Progenitor cell of endocrine pancreas (in vitro differentiated cells): ENCODE measurements at regions not wholly inside any gene's neighbourhood (a gene's known extent, or its start where the extent isn't known, plus 50 kb on each side); places are given as distances from the start of the nearest gene placed in this dataset.
"Not testable (repeated sequence)": the region's sequence is repeated elsewhere in the genome, so short reads cannot be mapped to it uniquely, and the experiment has no call there.

Source experiments
- DNase-seq: peaks from one replicate; pipeline ENCODE4 v3.0.0; 2021; ENCODE audit warnings: low spot score; ENCODE audit not compliant: unreplicated experiment
- H3K27ac Mint-ChIP-seq: 2 replicates; pipeline ENCODE4 v1.8.0; 2021; ENCODE audit warnings: mild to moderate bottlenecking, moderate library complexity, mixed read lengths
- H3K27me3 Mint-ChIP-seq: 2 replicates; pipeline ENCODE4 v1.8.0; 2021; ENCODE audit warnings: mixed read lengths
- H3K36me3 Mint-ChIP-seq: 2 replicates; pipeline ENCODE4 v1.8.0; 2022; ENCODE audit warnings: mixed read lengths; ENCODE audit not compliant: insufficient read depth
- H3K4me1 Mint-ChIP-seq: 2 replicates; pipeline ENCODE4 v1.8.0; 2021; ENCODE audit warnings: low read depth, mixed read lengths
- H3K4me3 Mint-ChIP-seq: 2 replicates; pipeline ENCODE4 v1.8.0; 2021; ENCODE audit warnings: low read depth, mild to moderate bottlenecking, moderate library complexity, mixed read lengths
- H3K9me3 Mint-ChIP-seq: 2 replicates; pipeline ENCODE4 v1.8.0; 2021; ENCODE audit warnings: low read depth, mixed read lengths
- CTCF ChIP-seq: fragments of 200-600 bp; sonication (generic); IDR thresholded peaks from one replicate; pipeline ENCODE4 v1.5.0; 2021; ENCODE audit warnings: antibody characterized with exemption, mild to moderate bottlenecking; ENCODE audit not compliant: unreplicated experiment

DNA sequence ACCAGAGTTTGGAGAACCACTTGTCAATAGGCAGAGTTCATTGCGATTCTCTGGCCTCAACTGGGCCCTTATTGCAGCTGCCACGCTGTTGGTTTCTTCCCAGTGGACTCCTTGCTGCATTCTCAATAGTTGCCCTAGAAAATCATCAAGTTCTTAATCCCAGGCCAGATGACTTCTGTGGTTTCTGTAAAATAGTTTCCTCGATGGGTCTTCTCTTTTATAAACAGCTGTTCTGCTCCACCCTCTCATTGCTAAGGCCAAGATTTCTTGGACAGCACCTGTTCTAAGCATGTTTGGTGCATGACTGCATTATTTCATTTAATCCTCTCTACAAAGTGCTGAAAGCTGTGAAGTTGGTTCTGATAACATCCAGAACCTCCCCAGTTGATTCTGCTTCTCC lies 131.0 kb downstream of the BCL2L11 start:
- TF ChIP-seq CTCF: no peak
- Mint-ChIP-seq H3K36me3 (no peaks in the 10 kb centered on the region), H3K27ac (no peak overlapping the region), H3K9me3 (peaks cover 16% of the 10 kb centered on the region), H3K4me1 (no peaks in the 10 kb centered on the region), H3K4me3 (no peak overlapping the region), H3K27me3 (peaks cover 6% of the 10 kb centered on the region)
- no peak for DNase-seq

GRCh38 chr2:111252436-111252835 lies 131.7 kb downstream of the BCL2L11 start:
- peaks cover 16% of the 10 kb centered on the region for H3K9me3 Mint-ChIP-seq
- H3K4me1 Mint-ChIP-seq: no peaks in the 10 kb centered on the region
- no peak overlapping the region for H3K4me3 Mint-ChIP-seq
- TF ChIP-seq CTCF: no peak
- no peak for DNase-seq
- H3K27ac Mint-ChIP-seq: no peak overlapping the region
- H3K36me3 Mint-ChIP-seq: no peaks in the 10 kb centered on the region
- peaks cover 6% of the 10 kb centered on the region for H3K27me3 Mint-ChIP-seq

DNA sequence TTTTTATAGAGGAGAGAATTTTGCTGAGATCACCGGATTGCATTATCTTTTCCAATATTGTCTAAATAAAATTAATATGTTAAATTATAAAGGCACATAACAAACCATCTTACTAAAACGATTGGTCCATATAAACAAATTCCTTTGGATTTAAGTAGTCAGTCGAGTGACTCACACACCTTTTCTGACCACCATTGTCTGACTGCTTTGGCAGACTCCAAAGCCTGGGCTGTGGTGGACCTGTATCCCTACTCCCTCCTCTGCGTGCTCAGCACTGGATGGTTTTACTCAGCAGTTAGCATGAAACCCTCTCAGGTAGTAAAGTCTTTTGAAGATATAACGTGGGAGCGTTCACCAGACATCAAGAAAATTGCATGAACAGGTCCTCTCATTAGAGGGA lies 134.2 kb downstream of the BCL2L11 start:
- not testable (repeated sequence) for H3K36me3 Mint-ChIP-seq, H3K27ac Mint-ChIP-seq, DNase-seq, H3K4me1 Mint-ChIP-seq, H3K27me3 Mint-ChIP-seq, H3K4me3 Mint-ChIP-seq
- H3K9me3 Mint-ChIP-seq: peaks cover 16% of the 10 kb centered on the region

- H3K9me3 Mint-ChIP-seq: peaks cover 11% of the 10 kb centered on the region
- H3K27me3 Mint-ChIP-seq, DNase-seq, H3K4me3 Mint-ChIP-seq, H3K4me1 Mint-ChIP-seq, H3K36me3 Mint-ChIP-seq, H3K27ac Mint-ChIP-seq: not testable (repeated sequence)
Observed at GRCh38 chr2:111256628-111257027, 135.9 kb downstream of the BCL2L11 start.

DNA sequence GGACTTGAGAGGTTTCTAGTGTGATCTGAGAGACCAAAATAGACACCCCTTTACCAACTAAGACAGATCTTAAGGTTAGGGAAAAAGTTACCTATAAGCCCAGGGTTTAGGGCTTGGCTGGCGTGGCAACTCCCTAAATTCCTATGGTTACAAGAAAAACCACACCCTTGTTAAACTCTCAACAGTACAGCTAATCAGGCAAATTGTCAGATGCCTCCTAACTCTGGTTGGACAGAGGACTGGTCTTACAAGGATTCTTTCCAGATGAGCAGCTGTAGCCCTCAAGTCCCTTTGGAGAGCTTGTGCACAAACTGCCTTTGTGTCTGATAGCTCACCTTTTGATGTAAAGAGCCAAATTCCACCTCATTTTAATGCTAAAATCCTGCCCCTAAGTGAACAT lies 136.9 kb downstream of the BCL2L11 start:
- not testable (repeated sequence) for H3K36me3 Mint-ChIP-seq, H3K4me3 Mint-ChIP-seq, H3K4me1 Mint-ChIP-seq, DNase-seq, H3K9me3 Mint-ChIP-seq, H3K27ac Mint-ChIP-seq, H3K27me3 Mint-ChIP-seq

GRCh38 chr2:111258318-111258717 lies 137.6 kb downstream of the BCL2L11 start:
- H3K27me3 Mint-ChIP-seq, H3K4me3 Mint-ChIP-seq, H3K9me3 Mint-ChIP-seq, H3K27ac Mint-ChIP-seq, DNase-seq, H3K4me1 Mint-ChIP-seq, H3K36me3 Mint-ChIP-seq: not testable (repeated sequence)

GRCh38 chr2:111262627-111263379 lies 142.1 kb downstream of the BCL2L11 start:
- not testable (repeated sequence) for H3K27me3 Mint-ChIP-seq, H3K9me3 Mint-ChIP-seq, H3K27ac Mint-ChIP-seq, H3K36me3 Mint-ChIP-seq, H3K4me1 Mint-ChIP-seq, DNase-seq, H3K4me3 Mint-ChIP-seq

DNA sequence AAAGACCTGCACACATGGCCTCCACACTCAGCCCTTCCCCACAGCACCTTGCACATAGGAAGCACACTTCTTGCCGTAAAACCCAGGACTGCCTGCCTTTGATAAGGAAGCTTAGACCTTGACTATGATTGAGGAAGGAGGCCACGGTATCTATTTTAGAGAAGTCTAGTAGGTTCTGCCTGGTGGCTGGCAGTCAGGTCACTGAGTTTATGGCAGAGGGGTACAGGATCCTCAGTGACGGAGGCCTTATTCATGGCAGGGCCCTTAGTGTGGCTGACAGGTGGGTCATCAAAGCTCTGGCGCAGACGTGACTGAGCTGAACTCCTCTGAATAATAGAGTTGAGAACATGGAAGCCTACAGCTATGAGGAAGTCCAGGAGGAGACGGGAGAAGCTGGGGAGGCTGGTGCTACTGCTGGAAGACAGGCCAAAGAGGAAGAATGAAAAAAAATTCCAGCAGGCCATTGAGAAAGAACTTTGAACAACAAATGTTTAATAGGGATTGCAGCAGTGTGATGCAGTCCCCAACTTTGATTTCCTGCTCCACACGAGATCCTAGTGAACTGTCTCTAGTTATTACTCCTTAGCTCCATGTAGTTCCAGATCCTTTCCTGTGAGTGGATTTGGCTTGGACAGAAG lies 142.8 kb downstream of the BCL2L11 start:
- not testable (repeated sequence) for H3K27me3 Mint-ChIP-seq, H3K4me1 Mint-ChIP-seq, H3K4me3 Mint-ChIP-seq, DNase-seq, H3K9me3 Mint-ChIP-seq, H3K36me3 Mint-ChIP-seq, H3K27ac Mint-ChIP-seq

- not testable (repeated sequence) for H3K4me3 Mint-ChIP-seq, H3K27me3 Mint-ChIP-seq, H3K27ac Mint-ChIP-seq
Observed at GRCh38 chr2:111264956-111265355, 144.2 kb downstream of the BCL2L11 start.

GRCh38 chr2:111266556-111266955 lies 145.8 kb downstream of the BCL2L11 start:
- H3K27ac Mint-ChIP-seq, H3K27me3 Mint-ChIP-seq, H3K4me1 Mint-ChIP-seq, H3K4me3 Mint-ChIP-seq, DNase-seq, H3K9me3 Mint-ChIP-seq, H3K36me3 Mint-ChIP-seq: not testable (repeated sequence)

More at GRCh38 chr2:111264956-111265355, 144.2 kb downstream of the BCL2L11 start:
- not testable (repeated sequence) for H3K36me3 Mint-ChIP-seq, DNase-seq, H3K4me1 Mint-ChIP-seq, H3K9me3 Mint-ChIP-seq

DNA sequence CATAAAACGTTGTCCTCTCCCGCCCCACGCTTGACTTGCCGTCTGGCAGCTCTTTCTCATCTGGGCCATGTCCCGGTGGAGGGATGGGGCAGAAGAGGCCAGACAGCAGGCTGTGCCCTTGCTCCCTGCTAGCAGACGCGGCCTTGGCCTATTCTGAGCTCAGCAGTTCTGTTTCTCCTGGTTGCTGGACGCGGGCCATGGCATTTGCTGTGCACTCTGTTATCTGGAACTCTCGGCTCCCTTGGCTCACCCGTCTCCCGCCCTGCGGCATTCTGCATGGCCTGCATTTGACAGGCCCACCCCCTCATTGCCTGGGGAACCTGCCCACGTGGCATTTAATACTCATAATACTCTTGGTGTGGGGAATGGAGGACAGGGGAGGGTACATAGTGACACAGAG lies 146.3 kb downstream of the BCL2L11 start:
- not testable (repeated sequence) for H3K27ac Mint-ChIP-seq, H3K4me1 Mint-ChIP-seq, H3K36me3 Mint-ChIP-seq, H3K4me3 Mint-ChIP-seq, DNase-seq, H3K27me3 Mint-ChIP-seq, H3K9me3 Mint-ChIP-seq
